ENCODE measurements at regions not wholly inside any gene's neighbourhood (a gene's known extent, or its start where the extent isn't known, plus 50 kb on each side); places are given as distances from the start of the nearest gene placed in this dataset.

GRCh38 chr5:86861512-86861911, 243.8 kb downstream of the COX7C start:
- TF ChIP-seq FOXK1 (CRISPR knock-in tag; IDR thresholded peaks at IDR 0.05) (no peak), CBFB (CRISPR knock-in tag; IDR thresholded peaks at IDR 0.05; ENCODE audit: low read depth) (no peak), ZNF121 (CRISPR knock-in tag; IDR thresholded peaks at IDR 0.05) (no peak), AFF4 (CRISPR knock-in tag; IDR thresholded peaks at IDR 0.05; ENCODE audit: borderline replicate concordance) (no peak), STAT6 (CRISPR knock-in tag; conservative IDR thresholded peaks at IDR 0.05; ENCODE audit: low read depth) (no peak), USF2 (CRISPR knock-in tag; IDR thresholded peaks at IDR 0.05) (no peak), ZNF512 (CRISPR knock-in tag; IDR thresholded peaks at IDR 0.05; ENCODE audit: borderline replicate concordance) (no peak), ZBTB43 (CRISPR knock-in tag; IDR thresholded peaks at IDR 0.05) (no peak), MXD4 (CRISPR knock-in tag; IDR thresholded peaks at IDR 0.05; ENCODE audit: borderline replicate concordance) (no peak), ZNF219 (CRISPR knock-in tag; IDR thresholded peaks at IDR 0.05; ENCODE audit: borderline replicate concordance) (no peak), ERG (CRISPR knock-in tag; IDR thresholded peaks at IDR 0.05) (no peak), NR2C2 (CRISPR knock-in tag; IDR thresholded peaks at IDR 0.05) (no peak), ELF4 (CRISPR knock-in tag; IDR thresholded peaks at IDR 0.05; ENCODE audit: low read depth) (no peak), NFE2L1 (CRISPR knock-in tag; IDR thresholded peaks at IDR 0.05) (no peak), ZMAT4 (CRISPR knock-in tag; IDR thresholded peaks at IDR 0.05) (no peak), HMGXB4 (CRISPR knock-in tag; IDR thresholded peaks at IDR 0.05) (no peak), RELA (CRISPR knock-in tag; IDR thresholded peaks at IDR 0.05; ENCODE audit: borderline replicate concordance) (no peak), TEAD1 (CRISPR knock-in tag; IDR thresholded peaks at IDR 0.05) (no peak), PREB (CRISPR knock-in tag; IDR thresholded peaks at IDR 0.05; ENCODE audit: borderline replicate concordance) (no peak)
- H3K9me3 Mint-ChIP-seq, result no peaks in the 10 kb centered on the region
- no peaks in the 10 kb centered on the region for H3K36me3 Mint-ChIP-seq
- H3K4me1 Mint-ChIP-seq, result peaks cover 17% of the 10 kb centered on the region
- H3K27ac Mint-ChIP-seq, result no peak overlapping the region
- ChIA-PET POLR2A (no interaction called here), CTCF (no interaction called here)
- no peaks in the 10 kb centered on the region for H3K27me3 Mint-ChIP-seq (ENCODE audit: low read depth)
- peak; percentile 69 for ATAC-seq
- no peak overlapping the region for H3K4me3 Mint-ChIP-seq
- no peak for DNase-seq (ENCODE audit: low spot score)
